NCI-H2029 treated with DMSO at 0.1 percent for 48 hours (cell line): ENCODE measurements at regions not wholly inside any gene's neighbourhood (a gene's known extent, or its start where the extent isn't known, plus 50 kb on each side); places are given as distances from the start of the nearest gene placed in this dataset.
A peak's percentile ranks its signal among the peaks of the same experiment; 100 is the strongest.

Source experiments
- DNase-seq: peaks from one replicate; lab custom pipeline; 2025; lab: John Stamatoyannopoulos, UW

GRCh38 chr2:145268931-145269330 is 749.0 kb upstream of the ZEB2 start:
- DNase-seq = no peak

- no peak for DNase-seq
Measured at GRCh38 chr2:145267451-145267850, 747.5 kb upstream of the ZEB2 start.

GRCh38 chr2:145265244-145265643 is 745.3 kb upstream of the ZEB2 start:
- no peak for DNase-seq

- DNase-seq = no peak
Measured at GRCh38 chr2:145260674-145261073, 740.8 kb upstream of the ZEB2 start.

- DNase-seq = no peak
Measured at GRCh38 chr2:145260081-145260480, 740.2 kb upstream of the ZEB2 start.

GRCh38 chr2:145258903-145259579 is 739.1 kb upstream of the ZEB2 start:
- DNase-seq = no peak

GRCh38 chr2:145257931-145258330 is 738.0 kb upstream of the ZEB2 start:
- DNase-seq = no peak

- no peak for DNase-seq
Measured at GRCh38 chr2:145256551-145256950, 736.6 kb upstream of the ZEB2 start.

- no peak for DNase-seq
Measured at GRCh38 chr2:145254291-145254690, 734.4 kb upstream of the ZEB2 start.

- no peak for DNase-seq
Measured at GRCh38 chr2:145253492-145253891, 733.6 kb upstream of the ZEB2 start.

GRCh38 chr2:145245268-145245870 is 725.5 kb upstream of the ZEB2 start:
- no peak for DNase-seq

- DNase-seq = no peak
Measured at GRCh38 chr2:145235312-145235711, 715.4 kb upstream of the ZEB2 start.

- DNase-seq = no peak
Measured at GRCh38 chr2:145230546-145230945, 710.6 kb upstream of the ZEB2 start.

- no peak for DNase-seq
Measured at GRCh38 chr2:145228506-145228905, 708.6 kb upstream of the ZEB2 start.

GRCh38 chr2:145226901-145227300 is 707.0 kb upstream of the ZEB2 start:
- DNase-seq = no peak

- DNase-seq = no peak
Measured at GRCh38 chr2:145221516-145221915, 701.6 kb upstream of the ZEB2 start.

- DNase-seq = no peak
Measured at GRCh38 chr2:145221032-145221431, 701.1 kb upstream of the ZEB2 start.

- peak; percentile 34 for DNase-seq
Measured at GRCh38 chr2:145220496-145220895, 700.6 kb upstream of the ZEB2 start.

- DNase-seq = no peak
Measured at GRCh38 chr2:145207884-145208283, 688.0 kb upstream of the ZEB2 start.

GRCh38 chr2:145206496-145207281 is 686.8 kb upstream of the ZEB2 start:
- DNase-seq = no peak

- no peak for DNase-seq
Measured at GRCh38 chr2:145203891-145204290, 684.0 kb upstream of the ZEB2 start.

GRCh38 chr2:145199827-145200706 is 680.1 kb upstream of the ZEB2 start:
- no peak for DNase-seq
